Suprapubic skin (tissue), 4 donors: ENCODE measurements at regions not wholly inside any gene's neighbourhood (a gene's known extent, or its start where the extent isn't known, plus 50 kb on each side); places are given as distances from the start of the nearest gene placed in this dataset.

Experiments
- DNase-seq, 2 donors: peaks; one replicate each; pipeline ENCODE4 v3.0.0-alpha.2; 2019; ENCODE audit warnings: low spot score in 2 of 2
- H3K27ac ChIP-seq: fragments of 200-600 bp; sonication (generic); one replicate; pipeline ENCODE4 v1.5.1; 2019
- H3K27me3 ChIP-seq: fragments of 200-600 bp; sonication (generic); one replicate; pipeline ENCODE4 v1.5.1; 2019
- H3K36me3 ChIP-seq: fragments of 200-600 bp; sonication (generic); one replicate; pipeline ENCODE4 v1.5.1; 2019
- H3K4me1 ChIP-seq: fragments of 200-600 bp; sonication (generic); one replicate; pipeline ENCODE4 v1.5.1; 2019
- H3K4me3 ChIP-seq: fragments of 200-600 bp; sonication (generic); one replicate; pipeline ENCODE4 v1.5.1; 2019; ENCODE audit warnings: mild to moderate bottlenecking
- H3K9me3 ChIP-seq: fragments of 200-600 bp; sonication (generic); one replicate; pipeline ENCODE4 v1.5.1; 2019
- EP300 ChIP-seq: sonication (generic); formaldehyde crosslinking; IDR thresholded peaks from one replicate; pipeline ENCODE4 v1.6.1; 2017; ENCODE audit warnings: antibody characterized with exemption
- POLR2A ChIP-seq, 2 donors: fragments of 450-650 bp; IDR thresholded peaks; one replicate each; pipeline ENCODE4 v1.6.1; 2017; ENCODE audit warnings: antibody characterized with exemption in 2 of 2, mild to moderate bottlenecking in 2 of 2, moderate library complexity in 2 of 2
- POLR2AphosphoS5 ChIP-seq, 3 donors: sonication (generic); formaldehyde crosslinking; IDR thresholded peaks; one replicate each; pipeline ENCODE4 v1.6.1; 2017; ENCODE audit warnings: antibody characterized with exemption in 3 of 3
- WGBS: methylation state at CpG from one replicate; pipeline ENCODE4 v1.1.5; 2018; 5-methylcytosine and 5-hydroxymethylcytosine counted together
- TF ChIP-seq, protein P1 (sequence below), 2 donors: fragments of 200-600 bp in 1 of 2; fragments of 450-650 bp in 1 of 2; sonication (generic) in 1 of 2; IDR thresholded peaks; one replicate each; pipeline ENCODE4 v1.5.1; 2016 to 2019; ENCODE audit warnings: antibody characterized with exemption in 2 of 2, mild to moderate bottlenecking in 1 of 2, moderate library complexity in 1 of 2

DNA sequence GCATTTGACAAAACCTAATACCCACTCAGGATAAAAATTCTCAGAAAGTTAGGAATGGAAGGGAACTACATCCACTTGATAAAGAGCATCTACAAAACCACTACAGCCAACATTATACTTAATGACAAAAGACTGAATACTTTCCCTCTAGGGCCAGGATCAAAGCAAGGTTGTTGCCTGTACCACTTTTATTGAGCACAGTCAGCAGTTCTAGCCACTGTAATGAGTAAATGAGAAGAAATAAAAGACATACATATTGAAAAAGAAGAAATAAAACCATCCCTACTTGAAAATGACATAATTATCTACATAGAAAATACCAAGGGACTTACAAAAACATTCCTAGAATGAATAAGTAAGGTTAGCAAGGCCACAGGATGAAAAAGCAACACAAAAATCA, 194.8 kb upstream of the ZNF507 start:
- TF ChIP-seq POLR2AphosphoS5 (IDR thresholded peaks at IDR 0.05) = no peak
- TF ChIP-seq EP300 = no peak
- no peak for TF ChIP-seq POLR2A (IDR thresholded peaks at IDR 0.05)
- TF ChIP-seq, protein P1, sequence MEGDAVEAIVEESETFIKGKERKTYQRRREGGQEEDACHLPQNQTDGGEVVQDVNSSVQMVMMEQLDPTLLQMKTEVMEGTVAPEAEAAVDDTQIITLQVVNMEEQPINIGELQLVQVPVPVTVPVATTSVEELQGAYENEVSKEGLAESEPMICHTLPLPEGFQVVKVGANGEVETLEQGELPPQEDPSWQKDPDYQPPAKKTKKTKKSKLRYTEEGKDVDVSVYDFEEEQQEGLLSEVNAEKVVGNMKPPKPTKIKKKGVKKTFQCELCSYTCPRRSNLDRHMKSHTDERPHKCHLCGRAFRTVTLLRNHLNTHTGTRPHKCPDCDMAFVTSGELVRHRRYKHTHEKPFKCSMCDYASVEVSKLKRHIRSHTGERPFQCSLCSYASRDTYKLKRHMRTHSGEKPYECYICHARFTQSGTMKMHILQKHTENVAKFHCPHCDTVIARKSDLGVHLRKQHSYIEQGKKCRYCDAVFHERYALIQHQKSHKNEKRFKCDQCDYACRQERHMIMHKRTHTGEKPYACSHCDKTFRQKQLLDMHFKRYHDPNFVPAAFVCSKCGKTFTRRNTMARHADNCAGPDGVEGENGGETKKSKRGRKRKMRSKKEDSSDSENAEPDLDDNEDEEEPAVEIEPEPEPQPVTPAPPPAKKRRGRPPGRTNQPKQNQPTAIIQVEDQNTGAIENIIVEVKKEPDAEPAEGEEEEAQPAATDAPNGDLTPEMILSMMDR (IDR thresholded peaks at IDR 0.05) = no peak
- DNase-seq = no peak

DNA sequence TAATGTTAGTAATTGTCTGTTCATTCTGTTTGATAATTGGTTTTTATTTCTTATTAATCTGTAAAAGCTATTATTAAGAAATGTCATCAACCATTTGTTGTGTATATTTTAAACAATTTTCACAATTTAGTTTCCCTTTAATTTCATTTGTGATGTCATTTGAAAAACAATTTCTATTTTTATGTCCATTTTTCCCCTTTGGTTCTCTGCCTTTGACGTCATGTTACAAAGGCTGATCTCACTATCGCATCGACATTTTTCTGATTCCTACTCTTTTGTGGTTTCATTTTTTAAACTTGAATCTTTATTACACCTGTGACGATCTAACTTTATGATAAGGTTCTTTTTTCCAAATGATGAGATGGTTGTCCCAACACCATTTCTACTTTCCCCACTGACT, 191.0 kb upstream of the ZNF507 start:
- no peak for DNase-seq
- Histone ChIP-seq H3K9me3 (peaks cover under 1% of the 10 kb centered on the region), H3K4me3 (no peak overlapping the region), H3K4me1 (no peaks in the 10 kb centered on the region), H3K36me3 (no peaks in the 10 kb centered on the region), H3K27ac (no peak overlapping the region), H3K27me3 (no peaks in the 10 kb centered on the region)
- TF ChIP-seq POLR2AphosphoS5 (IDR thresholded peaks at IDR 0.05) = no peak
- no peak for TF ChIP-seq EP300
- TF ChIP-seq, protein P1 (IDR thresholded peaks at IDR 0.05) = no peak
- TF ChIP-seq POLR2A (IDR thresholded peaks at IDR 0.05) = no peak
- 91% methylated on average over 4 of the region's 4 CpGs for WGBS

More for the DNA sequence above, 194.8 kb upstream of the ZNF507 start:
- H3K27me3 ChIP-seq = no peaks in the 10 kb centered on the region
- no peaks in the 10 kb centered on the region for H3K36me3 ChIP-seq
- H3K9me3 ChIP-seq = peaks cover 8% of the 10 kb centered on the region
- no peaks in the 10 kb centered on the region for H3K4me1 ChIP-seq
- H3K4me3 ChIP-seq = no peak overlapping the region
- no peak overlapping the region for H3K27ac ChIP-seq

DNA sequence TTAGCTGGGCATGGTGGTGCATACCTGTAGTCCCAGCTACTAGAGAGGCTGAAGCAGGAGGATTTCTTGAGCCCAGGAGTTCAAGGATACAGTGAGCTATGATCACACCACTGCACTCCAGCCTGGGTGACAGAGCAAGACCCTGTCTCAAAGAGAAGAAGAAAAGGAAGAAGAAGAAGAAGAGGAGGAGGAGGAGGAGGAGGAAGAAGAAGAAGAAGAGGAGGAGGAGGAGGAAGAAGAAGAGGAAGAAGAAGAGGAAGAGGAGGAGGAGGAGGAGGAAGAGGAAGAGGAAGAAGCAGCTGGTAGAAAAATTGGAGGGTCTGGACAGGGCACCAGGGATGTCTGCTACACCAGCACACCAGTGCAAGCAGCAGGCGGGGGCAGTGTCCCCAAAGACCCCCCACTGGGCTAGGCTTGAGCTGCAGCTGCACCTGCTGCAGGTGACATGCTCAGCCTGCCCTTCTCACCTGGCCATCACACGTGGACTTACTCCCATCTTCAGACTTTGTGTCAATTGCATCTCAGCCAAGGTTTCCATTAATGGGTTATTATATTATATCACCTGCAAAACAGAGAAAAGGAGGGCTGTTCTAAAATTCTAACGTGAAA, 180.9 kb upstream of the ZNF507 start:
- Histone ChIP-seq H3K27me3 (peaks cover 8% of the 10 kb centered on the region), H3K36me3 (no peaks in the 10 kb centered on the region), H3K4me1 (no peaks in the 10 kb centered on the region), H3K4me3 (no peak overlapping the region), H3K9me3 (no peaks in the 10 kb centered on the region), H3K27ac (no peak overlapping the region)
- TF ChIP-seq POLR2A (IDR thresholded peaks at IDR 0.05) (no peak), POLR2AphosphoS5 (IDR thresholded peaks at IDR 0.05) (no peak), EP300 (no peak)
- TF ChIP-seq, protein P1 (IDR thresholded peaks at IDR 0.05) = no peak
- WGBS = 85% methylated on average over 3 of the region's 3 CpGs
- DNase-seq = no peak

DNA sequence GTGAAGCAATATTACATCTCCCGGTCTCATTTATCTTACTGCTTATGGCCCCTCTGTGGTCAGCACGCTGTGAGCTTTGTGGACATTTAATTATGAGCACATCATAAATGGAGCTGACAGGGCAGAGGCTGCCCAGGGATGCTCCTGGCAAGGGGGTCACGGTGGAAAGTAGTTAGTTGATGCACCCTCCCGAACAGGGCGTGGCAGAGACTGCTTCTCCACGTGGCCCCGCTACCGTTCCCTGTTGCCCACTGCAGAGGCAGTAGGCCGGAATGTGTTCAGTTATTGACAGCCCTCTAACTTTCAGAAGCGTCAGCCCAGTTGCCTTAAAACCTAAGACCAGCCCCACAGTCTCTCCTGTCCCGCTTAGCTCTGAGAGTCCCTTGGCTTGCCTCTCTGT, 180.3 kb upstream of the ZNF507 start:
- Histone ChIP-seq H3K27me3 (peaks cover 8% of the 10 kb centered on the region), H3K4me3 (no peak overlapping the region), H3K27ac (no peak overlapping the region), H3K9me3 (no peaks in the 10 kb centered on the region), H3K36me3 (no peaks in the 10 kb centered on the region), H3K4me1 (no peaks in the 10 kb centered on the region)
- TF ChIP-seq, protein P1 (IDR thresholded peaks at IDR 0.05) = no peak
- TF ChIP-seq EP300 (no peak), POLR2AphosphoS5 (IDR thresholded peaks at IDR 0.05) (no peak), POLR2A (IDR thresholded peaks at IDR 0.05) (no peak)
- 83% methylated on average over 9 of the region's 11 CpGs for WGBS
- no peak for DNase-seq

DNA sequence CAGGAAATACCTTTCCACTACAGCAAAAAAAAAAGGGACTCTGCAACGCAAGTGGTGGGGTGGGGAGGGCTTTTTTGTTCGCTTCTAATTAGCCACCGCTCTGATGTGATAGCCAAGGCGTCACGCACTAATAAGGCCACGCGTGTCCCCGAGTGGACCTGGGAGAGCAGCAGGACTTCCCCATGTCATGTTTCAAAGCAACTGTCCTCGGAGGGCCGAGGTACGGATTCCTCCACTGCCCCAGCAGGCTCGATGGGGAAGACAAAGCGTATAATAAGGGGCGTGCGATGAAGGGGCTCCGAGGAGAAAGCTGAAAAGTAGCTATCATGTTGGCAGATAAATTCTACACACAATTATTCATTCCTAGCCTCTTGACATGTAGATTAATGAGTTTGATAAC, 179.7 kb upstream of the ZNF507 start:
- Histone ChIP-seq H3K27me3 (peaks cover 8% of the 10 kb centered on the region), H3K27ac (no peak overlapping the region), H3K9me3 (no peaks in the 10 kb centered on the region), H3K36me3 (no peaks in the 10 kb centered on the region), H3K4me3 (no peak overlapping the region), H3K4me1 (no peaks in the 10 kb centered on the region)
- TF ChIP-seq POLR2AphosphoS5 (IDR thresholded peaks at IDR 0.05) = no peak
- TF ChIP-seq EP300 = no peak
- TF ChIP-seq, protein P1 (IDR thresholded peaks at IDR 0.05) = no peak
- no peak for TF ChIP-seq POLR2A (IDR thresholded peaks at IDR 0.05)
- 72% methylated on average over 16 of the region's 16 CpGs for WGBS
- DNase-seq = no peak
